D721Med (cell line): ENCODE measurements at regions not wholly inside any gene's neighbourhood (a gene's known extent, or its start where the extent isn't known, plus 50 kb on each side); places are given as distances from the start of the nearest gene placed in this dataset.

Experiments used
- DNase-seq: peaks from one replicate; pipeline ENCODE4 v3.0.0; 2011; ENCODE audit warnings: low spot score; ENCODE audit not compliant: insufficient read length
- FAIRE-seq: peaks from 2 replicates; lab custom pipeline; 2011; peaks lifted over from hg19 to GRCh38; lab: Jason Lieb, UNC
- TF ChIP-seq, protein P1 (sequence below): IDR thresholded peaks from 2 replicates; pipeline ENCODE4 v1.5.1; 2012; ENCODE audit warnings: mild to moderate bottlenecking, control low read depth; ENCODE audit not compliant: insufficient read depth; ENCODE audit errors: missing control alignments

DNA sequence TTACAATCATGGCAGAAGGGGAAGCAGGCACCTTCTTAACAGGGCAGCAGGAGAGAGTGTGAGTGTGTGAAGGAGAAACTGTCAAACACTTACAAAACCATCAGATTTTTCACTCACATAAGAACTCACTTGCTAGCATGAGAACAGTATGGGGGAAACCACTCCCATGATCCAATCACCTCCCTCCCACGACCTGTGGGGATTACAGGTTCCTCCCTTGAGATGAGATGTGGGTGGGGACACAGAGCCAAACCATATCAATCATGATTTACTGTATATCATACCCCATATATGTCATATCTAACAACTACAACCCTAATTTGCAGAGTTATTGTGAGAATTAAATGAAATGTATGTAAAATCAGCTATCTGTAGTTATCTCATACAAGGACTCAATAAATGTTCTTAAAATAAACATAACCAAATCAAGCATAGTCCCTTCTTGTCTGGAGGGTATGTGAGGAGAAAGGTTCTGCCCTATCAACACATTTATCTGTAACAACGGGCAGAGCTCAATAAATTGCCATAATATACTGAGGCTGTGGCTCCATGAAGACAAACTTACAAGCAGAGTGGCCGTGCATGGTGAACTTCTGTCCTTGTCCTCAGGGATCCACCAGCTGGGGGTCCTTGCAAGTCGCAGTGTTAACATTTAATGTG, 504.7 kb downstream of the SOX2 start:
- TF ChIP-seq, protein P1, sequence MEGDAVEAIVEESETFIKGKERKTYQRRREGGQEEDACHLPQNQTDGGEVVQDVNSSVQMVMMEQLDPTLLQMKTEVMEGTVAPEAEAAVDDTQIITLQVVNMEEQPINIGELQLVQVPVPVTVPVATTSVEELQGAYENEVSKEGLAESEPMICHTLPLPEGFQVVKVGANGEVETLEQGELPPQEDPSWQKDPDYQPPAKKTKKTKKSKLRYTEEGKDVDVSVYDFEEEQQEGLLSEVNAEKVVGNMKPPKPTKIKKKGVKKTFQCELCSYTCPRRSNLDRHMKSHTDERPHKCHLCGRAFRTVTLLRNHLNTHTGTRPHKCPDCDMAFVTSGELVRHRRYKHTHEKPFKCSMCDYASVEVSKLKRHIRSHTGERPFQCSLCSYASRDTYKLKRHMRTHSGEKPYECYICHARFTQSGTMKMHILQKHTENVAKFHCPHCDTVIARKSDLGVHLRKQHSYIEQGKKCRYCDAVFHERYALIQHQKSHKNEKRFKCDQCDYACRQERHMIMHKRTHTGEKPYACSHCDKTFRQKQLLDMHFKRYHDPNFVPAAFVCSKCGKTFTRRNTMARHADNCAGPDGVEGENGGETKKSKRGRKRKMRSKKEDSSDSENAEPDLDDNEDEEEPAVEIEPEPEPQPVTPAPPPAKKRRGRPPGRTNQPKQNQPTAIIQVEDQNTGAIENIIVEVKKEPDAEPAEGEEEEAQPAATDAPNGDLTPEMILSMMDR = no peak
- FAIRE-seq (no peak), DNase-seq (no peak)

DNA sequence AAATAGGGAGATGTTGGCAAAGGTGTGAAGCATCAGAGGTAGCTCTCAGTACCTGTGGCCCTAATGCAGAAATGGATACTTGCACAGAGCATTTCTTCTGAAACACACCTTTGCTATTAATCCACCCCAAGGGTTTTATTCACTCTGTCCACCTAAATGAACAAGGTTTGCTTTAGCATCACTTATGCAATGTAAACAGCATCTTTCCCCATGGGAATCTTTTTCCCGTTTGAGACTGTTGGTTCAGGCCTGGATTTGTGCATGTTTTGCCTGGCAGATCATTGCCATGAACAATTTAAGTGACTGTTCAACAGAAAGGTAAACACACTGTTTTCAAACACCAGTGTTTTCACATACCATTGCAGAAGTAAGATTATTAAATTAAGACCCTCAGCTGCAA, 508.3 kb downstream of the SOX2 start:
- TF ChIP-seq, protein P1 = no peak
- no peak for DNase-seq
- no peak for FAIRE-seq

DNA sequence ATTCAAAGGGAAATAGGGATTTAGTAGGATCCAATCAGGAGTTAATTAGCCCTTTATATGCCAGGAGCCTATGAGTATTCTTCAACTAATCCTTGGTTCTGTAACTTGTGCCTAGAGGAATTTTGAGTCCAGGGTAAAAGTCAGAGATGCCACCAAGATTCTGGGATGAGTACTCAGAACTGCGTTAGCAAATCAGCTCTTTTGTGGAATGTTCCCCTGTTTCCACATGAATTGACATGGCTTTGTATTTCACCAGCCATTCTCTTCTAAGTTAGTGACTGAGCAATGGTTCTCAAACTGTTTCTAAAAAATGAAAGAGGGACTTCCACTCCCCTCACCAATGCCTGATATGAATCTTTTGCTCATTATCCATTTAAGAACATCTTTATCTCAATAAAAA, 508.7 kb downstream of the SOX2 start:
- DNase-seq = no peak
- FAIRE-seq = no peak
- TF ChIP-seq, protein P1 = no peak

DNA sequence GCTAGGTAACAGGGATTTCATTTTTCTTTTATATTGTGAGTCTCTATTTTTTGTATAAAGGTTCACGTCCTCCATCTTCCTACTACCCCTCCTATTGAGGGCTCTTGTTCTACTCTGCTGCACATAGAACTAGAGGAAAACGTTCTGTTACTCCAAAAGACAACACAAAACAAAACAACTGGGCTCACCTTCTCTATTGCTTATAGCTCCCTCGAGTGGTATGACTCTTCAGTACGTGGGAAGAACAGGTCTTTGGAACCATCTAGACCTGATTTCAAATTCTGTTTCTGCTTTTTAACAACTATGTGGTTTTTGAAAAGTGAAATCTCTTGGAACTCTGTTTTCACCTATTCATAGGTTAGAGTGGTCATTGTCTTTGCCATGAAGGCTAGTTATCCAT, 515.3 kb downstream of the SOX2 start:
- FAIRE-seq = no peak
- TF ChIP-seq, protein P1 = no peak
- no peak for DNase-seq

DNA sequence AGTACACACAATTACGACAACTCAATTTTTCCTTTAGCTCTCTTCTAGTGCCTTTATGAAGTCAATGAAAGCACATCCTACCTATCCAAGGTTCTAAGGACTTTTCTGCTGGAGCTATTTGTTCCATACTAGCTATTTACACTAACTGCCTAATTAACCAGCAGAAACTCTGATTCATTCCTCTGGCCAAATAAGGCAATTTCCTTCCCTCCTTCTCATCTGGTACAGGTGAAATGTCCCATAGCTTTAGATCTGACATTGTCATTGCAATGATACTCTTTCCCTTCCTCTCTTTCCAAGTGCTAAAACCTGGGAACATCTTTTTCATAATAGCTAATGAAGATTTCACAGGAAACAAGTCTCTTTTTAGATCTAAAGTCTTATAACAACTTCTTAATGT, 521.7 kb downstream of the SOX2 start:
- FAIRE-seq (no peak), DNase-seq (no peak)
- TF ChIP-seq, protein P1 = no peak

DNA sequence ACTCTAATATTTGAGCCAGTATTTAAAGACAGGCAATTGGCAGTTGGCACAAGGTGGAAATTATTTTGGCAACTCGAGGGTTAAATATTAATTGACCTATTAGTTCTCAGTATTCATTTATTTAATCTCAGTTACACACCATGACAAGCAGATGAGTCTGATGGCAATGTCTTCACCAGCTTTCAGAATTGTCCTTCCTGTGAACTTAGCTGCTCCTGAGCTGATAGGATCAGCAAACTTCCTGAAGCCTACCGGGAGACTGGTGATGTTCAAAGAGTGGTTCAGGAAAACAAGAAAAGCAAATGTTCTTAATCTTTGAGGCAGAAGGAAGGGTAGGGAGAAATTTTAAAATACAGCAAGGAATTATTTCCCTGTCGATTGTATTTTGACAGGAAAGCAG, 522.2 kb downstream of the SOX2 start:
- FAIRE-seq = no peak
- DNase-seq = no peak
- TF ChIP-seq, protein P1 = no peak

DNA sequence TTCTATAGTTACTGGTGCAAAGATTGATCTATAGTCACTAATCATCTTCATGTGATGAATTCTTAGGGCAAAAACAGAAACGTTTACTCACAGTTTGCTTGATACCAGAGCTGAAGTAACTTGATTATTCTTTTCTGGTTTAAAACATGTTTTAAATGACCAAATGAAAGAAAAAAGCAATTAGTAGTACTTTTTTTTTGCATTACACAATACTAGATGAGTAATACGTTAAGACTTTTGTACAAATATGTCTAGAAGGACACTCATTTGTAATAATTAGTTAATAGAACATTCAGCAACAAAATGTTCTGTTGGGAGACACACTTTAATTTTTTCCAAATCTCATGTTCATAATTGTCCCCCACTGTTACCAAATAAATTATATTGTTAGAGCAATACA, 523.2 kb downstream of the SOX2 start:
- DNase-seq (no peak), FAIRE-seq (no peak)
- TF ChIP-seq, protein P1 = no peak
